HG03432 (cell line): ENCODE measurements at regions not wholly inside any gene's neighbourhood (a gene's known extent, or its start where the extent isn't known, plus 50 kb on each side); places are given as distances from the start of the nearest gene placed in this dataset.
"Not testable (repeated sequence)": the region's sequence is repeated elsewhere in the genome, so short reads cannot be mapped to it uniquely, and the experiment has no call there.

ENCODE experiments used
- ATAC-seq: cut with Tn5 transposase; IDR thresholded peaks from one replicate; pipeline ENCODE4 v1.9.1; 2021; ENCODE audit warnings: mild to moderate bottlenecking, moderate library complexity; ENCODE audit not compliant: unreplicated experiment

- no peak for ATAC-seq
Measured at GRCh38 chr18:27311114-27311513, 126.0 kb upstream of the CHST9 start.

GRCh38 chr18:27301615-27302378 lies 116.7 kb upstream of the CHST9 start:
- no peak for ATAC-seq

GRCh38 chr18:27298214-27298804 lies 113.2 kb upstream of the CHST9 start:
- no peak for ATAC-seq

GRCh38 chr18:27285973-27286562 lies 101.0 kb upstream of the CHST9 start:
- ATAC-seq, result not testable (repeated sequence)

GRCh38 chr18:27278131-27278530 lies 93.0 kb upstream of the CHST9 start:
- ATAC-seq, result no peak

GRCh38 chr18:27277554-27277953 lies 92.4 kb upstream of the CHST9 start:
- no peak for ATAC-seq

- ATAC-seq, result no peak
Measured at GRCh38 chr18:27276886-27277285, 91.8 kb upstream of the CHST9 start.

GRCh38 chr18:27276479-27276878 lies 91.4 kb upstream of the CHST9 start:
- no peak for ATAC-seq

GRCh38 chr18:27274901-27275300 lies 89.8 kb upstream of the CHST9 start:
- no peak for ATAC-seq

GRCh38 chr18:27270508-27270907 lies 85.4 kb upstream of the CHST9 start:
- no peak for ATAC-seq

- ATAC-seq, result no peak
Measured at GRCh38 chr18:27263369-27263768, 78.3 kb upstream of the CHST9 start.

- ATAC-seq, result no peak
Measured at GRCh38 chr18:27261769-27262549, 76.9 kb upstream of the CHST9 start.

GRCh38 chr18:27253571-27253970 lies 68.5 kb upstream of the CHST9 start:
- ATAC-seq, result no peak

- ATAC-seq, result no peak
Measured at GRCh38 chr18:27250471-27250870, 65.4 kb upstream of the CHST9 start.

GRCh38 chr18:27249933-27250332 lies 64.8 kb upstream of the CHST9 start:
- no peak for ATAC-seq

GRCh38 chr18:27244259-27244658 lies 59.2 kb upstream of the CHST9 start:
- no peak for ATAC-seq

- ATAC-seq, result no peak
Measured at GRCh38 chr18:27242392-27243047, 57.4 kb upstream of the CHST9 start.

- no peak for ATAC-seq
Measured at GRCh38 chr18:27240383-27240782, 55.3 kb upstream of the CHST9 start.

GRCh38 chr18:27239669-27240068 lies 54.6 kb upstream of the CHST9 start:
- ATAC-seq, result no peak

GRCh38 chr18:27235218-27235870 lies 50.2 kb upstream of the CHST9 start:
- ATAC-seq, result no peak
